ENCODE measurements at regions not wholly inside any gene's neighbourhood (a gene's known extent, or its start where the extent isn't known, plus 50 kb on each side); places are given as distances from the start of the nearest gene placed in this dataset.

DNA sequence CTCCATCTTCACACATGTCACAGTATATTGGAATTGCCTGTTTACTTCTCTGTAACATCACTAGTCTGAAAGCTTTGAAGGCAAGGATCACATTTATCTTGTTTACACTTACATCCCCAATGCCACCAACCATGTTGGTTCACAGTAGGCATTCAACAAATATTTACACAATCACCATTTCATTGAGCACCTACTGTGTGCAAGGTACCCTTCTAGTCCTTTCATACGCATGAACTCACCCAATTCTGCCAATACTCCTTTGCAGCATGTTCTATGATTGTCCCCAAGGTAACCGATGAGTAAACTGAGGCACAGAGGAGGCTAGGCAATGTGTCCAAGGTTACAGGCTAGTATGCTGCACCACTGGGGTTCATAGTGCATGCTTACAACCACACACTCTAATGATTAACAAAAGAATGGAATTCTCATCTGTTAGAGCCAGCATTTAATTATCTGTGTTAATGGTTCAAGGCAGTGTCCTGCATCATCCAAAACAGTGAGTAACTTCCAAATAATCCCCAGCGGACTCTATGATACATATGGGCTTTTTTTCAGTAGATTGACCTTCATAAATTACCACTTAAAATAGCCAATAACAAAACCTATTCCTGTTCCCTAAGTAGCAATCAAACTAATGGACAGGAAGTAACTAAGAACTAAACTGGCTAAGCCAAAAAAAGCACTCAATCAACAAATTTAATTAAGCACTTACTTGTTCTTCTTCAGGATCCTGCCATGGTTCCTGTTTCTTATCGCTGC, 364.5 kb upstream of the XYLT1 start:
- no peak for TF ChIP-seq EZH2 (IDR thresholded peaks at IDR 0.05; ENCODE audit: insufficient read depth, poor library complexity, severe bottlenecking)
- TF ChIP-seq EZH2phosphoT487 (IDR thresholded peaks at IDR 0.05; ENCODE audit: insufficient read depth, low read depth), result no peak
